PC-3 (cell line): ENCODE measurements at regions not wholly inside any gene's neighbourhood (a gene's known extent, or its start where the extent isn't known, plus 50 kb on each side); places are given as distances from the start of the nearest gene placed in this dataset.

Source experiments
- ATAC-seq: fragments of 200-7000 bp; cut with Tn5 transposase; 2 replicates; pipeline ENCODE4 v1.9.1; 2020; ENCODE audit warnings: mild to moderate bottlenecking, moderate library complexity
- BruUV-seq: library from RNA; stranded (reverse); fragments of 400-500 nt; replicated peaks from 2 replicates; lab custom pipeline; 2021; lab: Mats Ljungman, UMichigan
- CTCF ChIA-PET: fragments of 300-600 bp; sonication (Branson Sonifier 250); formaldehyde crosslinking; loops from one replicate; lab custom pipeline; 2022; ENCODE audit warnings: antibody characterized with exemption; lab: Charles Lee
- POLR2A ChIA-PET: fragments of 300-600 bp; sonication (Branson Sonifier 250); formaldehyde crosslinking; loops from one replicate; lab custom pipeline; 2022; ENCODE audit warnings: antibody characterized with exemption; ENCODE audit not compliant: unreplicated experiment; lab: Charles Lee
- DNase-seq: peaks from one replicate; pipeline ENCODE4 v3.0.0-alpha.2; 2015
- H2AFZ ChIP-seq: fragments of 300-600 bp; sonication (generic); 2 replicates; pipeline ENCODE4 v1.6.0; 2016; ENCODE audit warnings: antibody characterized with exemption, low read length
- H3F3A ChIP-seq: fragments of 300-600 bp; sonication (generic); one replicate; pipeline ENCODE4 v1.6.0; 2017; ENCODE audit warnings: antibody characterized with exemption, low read length, control low read depth, mild to moderate bottlenecking; ENCODE audit not compliant: unreplicated experiment
- H3K27ac ChIP-seq: fragments of 300-600 bp; sonication (generic); 2 replicates; pipeline ENCODE4 v1.5.1; 2016; ENCODE audit warnings: mild to moderate bottlenecking, low read length
- H3K27me3 ChIP-seq: fragments of 300-600 bp; sonication (generic); 2 replicates; pipeline ENCODE4 v1.6.1; 2016; ENCODE audit warnings: low read length, mixed read lengths
- H3K36me3 ChIP-seq: fragments of 300-600 bp; sonication (generic); 2 replicates; pipeline ENCODE4 v1.6.1; 2016; ENCODE audit warnings: low read depth, mixed run types, low read length, mixed read lengths
- H3K4me1 ChIP-seq: fragments of 300-600 bp; sonication (generic); 2 replicates; pipeline ENCODE4 v1.5.1; 2016; ENCODE audit warnings: low read length; ENCODE audit not compliant: insufficient read depth
- H3K4me2 ChIP-seq: fragments of 300-600 bp; sonication (generic); 2 replicates; pipeline ENCODE4 v1.6.0; 2016; ENCODE audit warnings: low read length
- H3K4me3 ChIP-seq: fragments of 300-600 bp; sonication (generic); 2 replicates; pipeline ENCODE4 v1.5.1; 2016; ENCODE audit warnings: mild to moderate bottlenecking, low read length, mixed read lengths
- H3K79me2 ChIP-seq: fragments of 300-600 bp; sonication (generic); 2 replicates; pipeline ENCODE4 v1.6.1; 2017; ENCODE audit warnings: low read length, mixed read lengths
- H3K9ac ChIP-seq: fragments of 300-600 bp; sonication (generic); 2 replicates; pipeline ENCODE4 v1.6.0; 2016; ENCODE audit warnings: mild to moderate bottlenecking, low read length
- H3K9me2 ChIP-seq: fragments of 300-600 bp; sonication (generic); replicated peaks from 2 replicates; pipeline ENCODE4 v1.6.1; 2016; ENCODE audit warnings: mixed run types, low read length, mixed read lengths
- H3K9me3 ChIP-seq: fragments of 300-600 bp; sonication (generic); 2 replicates; pipeline ENCODE4 v1.6.1; 2016; ENCODE audit warnings: low read length, mixed read lengths
- H4K20me1 ChIP-seq: fragments of 300-600 bp; sonication (generic); 2 replicates; pipeline ENCODE4 v1.6.1; 2016; ENCODE audit warnings: low read length, mixed read lengths
- EZH2 ChIP-seq: fragments of 300-600 bp; sonication (generic); IDR thresholded peaks from one replicate; pipeline ENCODE4 v1.6.1; 2017; ENCODE audit warnings: antibody characterized with exemption, mild to moderate bottlenecking, low read length; ENCODE audit not compliant: unreplicated experiment
- EZH2phosphoT487 ChIP-seq: fragments of 300-600 bp; sonication (generic); IDR thresholded peaks from 2 replicates; pipeline ENCODE4 v1.6.1; 2018; ENCODE audit warnings: mild to moderate bottlenecking, antibody characterized with exemption, low read length, borderline replicate concordance
- intact Hi-C: fragments of 100-400 bp; cut with micrococcal nuclease; formaldehyde crosslinking; loops from 2 replicates; pipeline ENCODE4 v1.9.0; 2023
- TF ChIP-seq, protein P1 (sequence below): fragments of 300-600 bp; sonication (generic); conservative IDR thresholded peaks from 2 replicates; pipeline ENCODE4 v1.5.1; 2017; ENCODE audit warnings: antibody characterized with exemption, low read depth, mild to moderate bottlenecking, low read length

GRCh38 chr5:169367861-169368260 is 66.9 kb upstream of the SLIT3 start:
- H3K36me3 ChIP-seq = no peaks in the 10 kb centered on the region
- no peak overlapping the region for H3K4me3 ChIP-seq
- H3K4me1 ChIP-seq = no peaks in the 10 kb centered on the region
- POLR2A ChIA-PET = no interaction called here
- H3K27ac ChIP-seq = no peak overlapping the region
- peaks cover 20% of the 10 kb centered on the region for H3K27me3 ChIP-seq
- ATAC-seq (no peak), DNase-seq (no peak)
- no peak overlapping the region for H3K4me2 ChIP-seq
- H4K20me1 ChIP-seq = no peaks in the 10 kb centered on the region
- no peaks in the 10 kb centered on the region for H3K9me3 ChIP-seq
- intact Hi-C loops = no loop called here
- TF ChIP-seq, protein P1, sequence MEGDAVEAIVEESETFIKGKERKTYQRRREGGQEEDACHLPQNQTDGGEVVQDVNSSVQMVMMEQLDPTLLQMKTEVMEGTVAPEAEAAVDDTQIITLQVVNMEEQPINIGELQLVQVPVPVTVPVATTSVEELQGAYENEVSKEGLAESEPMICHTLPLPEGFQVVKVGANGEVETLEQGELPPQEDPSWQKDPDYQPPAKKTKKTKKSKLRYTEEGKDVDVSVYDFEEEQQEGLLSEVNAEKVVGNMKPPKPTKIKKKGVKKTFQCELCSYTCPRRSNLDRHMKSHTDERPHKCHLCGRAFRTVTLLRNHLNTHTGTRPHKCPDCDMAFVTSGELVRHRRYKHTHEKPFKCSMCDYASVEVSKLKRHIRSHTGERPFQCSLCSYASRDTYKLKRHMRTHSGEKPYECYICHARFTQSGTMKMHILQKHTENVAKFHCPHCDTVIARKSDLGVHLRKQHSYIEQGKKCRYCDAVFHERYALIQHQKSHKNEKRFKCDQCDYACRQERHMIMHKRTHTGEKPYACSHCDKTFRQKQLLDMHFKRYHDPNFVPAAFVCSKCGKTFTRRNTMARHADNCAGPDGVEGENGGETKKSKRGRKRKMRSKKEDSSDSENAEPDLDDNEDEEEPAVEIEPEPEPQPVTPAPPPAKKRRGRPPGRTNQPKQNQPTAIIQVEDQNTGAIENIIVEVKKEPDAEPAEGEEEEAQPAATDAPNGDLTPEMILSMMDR = no peak
- TF ChIP-seq EZH2phosphoT487 (no peak), EZH2 (no peak)
- BruUV-seq = no TSS peak
- H3K79me2 ChIP-seq = no peaks in the 10 kb centered on the region
- H3F3A ChIP-seq = no peaks in the 10 kb centered on the region
- no peaks in the 10 kb centered on the region for H3K9me2 ChIP-seq
- H3K9ac ChIP-seq = no peak overlapping the region
- CTCF ChIA-PET = no interaction called here
- no peak overlapping the region for H2AFZ ChIP-seq

DNA sequence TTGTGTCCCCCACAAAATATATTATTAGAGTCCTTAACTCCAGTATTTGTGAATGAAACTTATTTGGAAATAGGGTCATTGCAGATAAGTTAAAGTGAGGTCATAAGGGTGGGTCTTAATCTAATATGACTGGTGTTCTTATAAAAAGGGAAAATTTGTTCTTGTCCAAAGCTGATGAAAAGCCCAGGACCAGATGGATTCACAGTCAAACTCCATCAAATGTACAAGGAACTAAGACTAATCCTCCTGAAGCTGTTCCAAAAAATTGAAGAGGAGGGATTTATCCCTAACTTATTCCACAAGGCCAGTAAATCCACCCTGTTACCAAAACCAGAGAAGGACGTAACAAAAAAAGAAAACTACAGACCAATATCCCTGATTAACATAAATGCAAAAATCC is 56.4 kb upstream of the SLIT3 start:
- Histone ChIP-seq H3K4me3 (no peak overlapping the region), H3K4me2 (no peak overlapping the region), H3K36me3 (no peaks in the 10 kb centered on the region), H3K4me1 (peaks cover 27% of the 10 kb centered on the region), H3F3A (peaks cover 4% of the 10 kb centered on the region), H3K9ac (no peak overlapping the region), H3K27me3 (no peaks in the 10 kb centered on the region), H3K9me2 (no peaks in the 10 kb centered on the region), H2AFZ (no peak overlapping the region), H3K79me2 (no peaks in the 10 kb centered on the region), H4K20me1 (no peaks in the 10 kb centered on the region), H3K9me3 (no peaks in the 10 kb centered on the region), H3K27ac (no peak overlapping the region)
- TF ChIP-seq EZH2phosphoT487 (no peak), EZH2 (no peak)
- TF ChIP-seq, protein P1 = no peak
- intact Hi-C loops = no loop called here
- ATAC-seq (no peak), DNase-seq (no peak)
- CTCF ChIA-PET = no interaction called here
- BruUV-seq = no TSS peak
- POLR2A ChIA-PET = no interaction called here

DNA sequence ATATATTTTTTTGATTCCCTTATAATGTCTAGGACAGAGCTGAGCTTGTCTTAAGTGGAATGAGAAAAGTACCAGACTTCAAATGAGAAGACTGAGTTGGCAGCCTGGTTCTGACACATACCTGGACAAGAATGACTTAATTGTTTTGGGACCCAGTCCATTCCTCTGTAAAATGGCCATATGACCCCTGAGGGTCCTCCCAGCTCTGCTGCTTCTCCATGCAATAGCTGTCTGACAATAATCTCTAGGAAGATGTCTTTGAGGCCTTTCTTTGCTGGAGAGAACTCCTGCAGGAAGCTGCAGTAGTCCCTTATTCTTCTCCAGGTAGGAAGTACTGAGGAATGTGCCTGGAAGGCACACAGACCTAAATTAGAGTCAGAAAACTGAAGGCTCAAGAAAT is 55.9 kb upstream of the SLIT3 start:
- no TSS peak for BruUV-seq
- no peak overlapping the region for H2AFZ ChIP-seq

More for the DNA sequence above, 55.9 kb upstream of the SLIT3 start:
- Histone ChIP-seq H3K4me2 (no peak overlapping the region), H3F3A (peaks cover 4% of the 10 kb centered on the region), H3K9ac (no peak overlapping the region), H3K27ac (no peak overlapping the region), H3K9me3 (no peaks in the 10 kb centered on the region), H3K36me3 (no peaks in the 10 kb centered on the region), H3K9me2 (no peaks in the 10 kb centered on the region), H4K20me1 (no peaks in the 10 kb centered on the region), H3K27me3 (no peaks in the 10 kb centered on the region), H3K4me3 (no peak overlapping the region), H3K4me1 (peaks cover 31% of the 10 kb centered on the region), H3K79me2 (no peaks in the 10 kb centered on the region)
- ChIA-PET CTCF (no interaction called here), POLR2A (no interaction called here)
- TF ChIP-seq EZH2phosphoT487 = no peak
- TF ChIP-seq, protein P1 = no peak
- no peak for TF ChIP-seq EZH2
- ATAC-seq (no peak), DNase-seq (no peak)
- intact Hi-C loops = no loop called here
